ENCODE measurements at regions not wholly inside any gene's neighbourhood (a gene's known extent, or its start where the extent isn't known, plus 50 kb on each side); places are given as distances from the start of the nearest gene placed in this dataset.
A peak's percentile ranks its signal among the peaks of the same experiment; 100 is the strongest.

GRCh38 chr15:46304321-46304720 is 669.5 kb downstream of the SQOR start:
- TF ChIP-seq, protein P1, sequence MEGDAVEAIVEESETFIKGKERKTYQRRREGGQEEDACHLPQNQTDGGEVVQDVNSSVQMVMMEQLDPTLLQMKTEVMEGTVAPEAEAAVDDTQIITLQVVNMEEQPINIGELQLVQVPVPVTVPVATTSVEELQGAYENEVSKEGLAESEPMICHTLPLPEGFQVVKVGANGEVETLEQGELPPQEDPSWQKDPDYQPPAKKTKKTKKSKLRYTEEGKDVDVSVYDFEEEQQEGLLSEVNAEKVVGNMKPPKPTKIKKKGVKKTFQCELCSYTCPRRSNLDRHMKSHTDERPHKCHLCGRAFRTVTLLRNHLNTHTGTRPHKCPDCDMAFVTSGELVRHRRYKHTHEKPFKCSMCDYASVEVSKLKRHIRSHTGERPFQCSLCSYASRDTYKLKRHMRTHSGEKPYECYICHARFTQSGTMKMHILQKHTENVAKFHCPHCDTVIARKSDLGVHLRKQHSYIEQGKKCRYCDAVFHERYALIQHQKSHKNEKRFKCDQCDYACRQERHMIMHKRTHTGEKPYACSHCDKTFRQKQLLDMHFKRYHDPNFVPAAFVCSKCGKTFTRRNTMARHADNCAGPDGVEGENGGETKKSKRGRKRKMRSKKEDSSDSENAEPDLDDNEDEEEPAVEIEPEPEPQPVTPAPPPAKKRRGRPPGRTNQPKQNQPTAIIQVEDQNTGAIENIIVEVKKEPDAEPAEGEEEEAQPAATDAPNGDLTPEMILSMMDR (IDR thresholded peaks at IDR 0.05), result peak in 1 of 6 experiments; percentile 3
- no peak for TF ChIP-seq POLR2A (IDR thresholded peaks at IDR 0.05)

Data from esophagus squamous epithelium (tissue), 4 donors.